Right kidney (tissue), 1 donor: ENCODE measurements at regions not wholly inside any gene's neighbourhood (a gene's known extent, or its start where the extent isn't known, plus 50 kb on each side); places are given as distances from the start of the nearest gene placed in this dataset.
"Not testable (repeated sequence)": the region's sequence is repeated elsewhere in the genome, so short reads cannot be mapped to it uniquely, and the experiment has no call there.

Experiments
- DNase-seq: peaks from one replicate; pipeline ENCODE4 v3.0.0-alpha.2; 2016

DNA sequence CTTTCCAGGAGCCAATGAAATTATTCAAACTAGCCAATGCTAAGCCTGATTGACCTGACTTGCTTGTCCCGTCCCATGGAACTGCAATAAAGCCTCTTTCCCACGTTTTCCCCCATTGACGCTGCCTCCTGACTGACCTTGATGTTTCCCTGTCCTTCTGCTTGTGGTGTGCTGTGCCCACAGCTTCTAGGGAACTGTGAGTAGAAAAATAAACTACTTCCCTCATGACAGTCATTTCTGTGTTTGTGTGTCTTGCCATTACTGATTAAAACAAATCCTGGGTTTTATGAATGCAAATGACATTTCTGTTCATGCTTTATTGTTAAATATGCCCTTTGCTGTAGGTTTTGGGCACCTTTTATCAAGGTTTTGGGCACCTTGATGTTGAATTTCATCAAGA lies 91.3 kb upstream of the ABI1 start:
- no peak for DNase-seq

GRCh38 chr10:26951650-26952049 lies 90.9 kb upstream of the ABI1 start:
- DNase-seq, result no peak

GRCh38 chr10:26950934-26951333 lies 90.2 kb upstream of the ABI1 start:
- no peak for DNase-seq

GRCh38 chr10:26946102-26946811 lies 85.5 kb upstream of the ABI1 start:
- peak; percentile 26 for DNase-seq

DNA sequence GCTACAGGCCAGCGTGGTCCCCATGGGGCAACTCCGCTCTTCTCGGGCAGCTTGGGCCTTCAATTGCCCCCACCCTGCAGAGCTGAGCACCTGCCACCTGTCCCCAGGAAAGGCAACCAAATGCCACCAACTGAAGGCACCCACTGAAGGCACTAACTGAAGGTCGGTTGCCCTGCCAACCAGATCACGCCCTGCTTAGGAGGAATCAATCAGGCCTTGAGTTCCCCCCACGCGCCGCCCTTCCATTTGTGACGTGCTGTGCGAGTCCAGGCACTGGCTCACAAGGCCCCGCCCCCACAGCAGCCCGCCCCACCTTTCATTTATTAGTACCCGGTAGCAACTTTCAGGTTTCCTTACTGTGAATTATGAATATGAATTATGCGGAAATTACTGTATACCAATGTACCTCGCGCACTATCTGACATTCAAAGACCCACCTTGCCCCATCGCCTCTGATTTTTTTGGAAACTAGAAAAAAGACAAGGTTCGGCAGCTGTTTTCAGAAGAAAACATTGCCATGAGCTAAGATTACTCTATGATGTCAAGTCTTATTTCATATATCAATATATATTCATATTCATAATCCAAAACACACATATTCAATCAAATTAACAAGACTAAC lies 83.6 kb upstream of the ABI1 start:
- no peak for DNase-seq

DNA sequence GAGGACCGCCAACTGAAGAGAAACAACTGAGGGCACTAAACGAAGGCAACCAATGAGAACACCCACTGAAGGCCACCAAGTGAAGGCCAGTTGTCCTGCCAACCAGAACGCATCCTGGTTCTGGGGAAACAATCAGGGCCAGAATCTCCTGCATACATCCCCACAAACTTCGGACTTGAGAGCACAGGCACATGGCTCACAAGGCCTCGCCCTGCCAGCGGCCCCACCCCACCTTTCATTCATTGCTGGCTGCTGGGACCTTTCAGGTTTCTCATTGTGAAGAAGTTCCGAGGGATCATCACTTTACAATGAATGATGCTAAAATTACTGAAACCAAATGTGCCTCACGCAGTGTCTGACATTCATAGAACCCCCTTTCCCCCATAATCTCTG lies 79.2 kb upstream of the ABI1 start:
- DNase-seq, result no peak

DNA sequence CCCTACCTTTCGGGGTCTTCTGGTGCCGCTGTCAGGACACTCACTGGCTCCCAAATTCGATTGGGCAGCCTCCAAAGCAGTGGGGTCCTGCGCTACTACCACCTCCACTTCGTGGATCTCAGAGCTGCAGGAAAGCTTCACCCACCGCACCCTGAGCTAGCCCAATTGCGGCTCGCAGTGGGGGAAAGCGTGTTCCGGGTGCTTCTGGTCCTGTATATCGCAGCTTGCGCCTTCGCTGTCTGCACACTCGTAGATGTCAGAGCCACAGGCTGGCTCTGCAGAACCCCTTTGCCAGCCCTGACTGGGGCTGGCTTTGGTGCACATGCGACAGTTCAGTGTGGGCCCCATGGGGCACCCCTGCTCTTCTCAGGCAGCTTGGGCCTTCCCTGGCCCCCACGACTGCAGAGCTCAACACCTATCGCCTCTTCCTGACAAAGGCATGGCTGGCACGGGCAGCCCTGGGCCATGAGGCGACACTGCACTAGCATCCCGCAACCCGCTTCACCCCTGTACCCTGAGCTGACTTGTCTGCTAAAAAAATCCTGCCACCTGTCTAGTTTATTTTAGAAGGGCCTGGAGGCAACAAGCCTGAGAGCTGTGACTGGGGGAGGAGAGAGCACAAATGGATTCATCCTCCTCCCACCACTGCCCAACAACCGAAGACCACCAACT lies 78.7 kb upstream of the ABI1 start:
- no peak for DNase-seq

DNA sequence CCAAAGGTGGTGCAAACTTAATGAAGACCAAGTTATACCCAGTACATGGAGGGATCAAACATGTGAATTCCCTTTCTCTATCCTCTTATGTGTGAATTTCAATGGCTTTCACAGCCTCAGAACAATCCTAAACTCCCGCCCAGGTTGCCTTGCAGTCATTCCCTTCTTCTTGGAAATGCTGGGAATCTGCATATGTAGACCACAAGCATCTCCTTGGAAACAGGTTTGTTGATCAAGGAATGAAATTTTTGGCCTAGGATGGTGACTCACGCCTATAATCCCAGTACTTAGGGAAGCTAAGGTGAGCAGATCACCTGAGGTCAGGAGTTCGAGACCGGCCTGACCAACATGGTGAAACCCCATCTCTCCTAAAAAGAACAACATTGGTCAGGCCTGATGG lies 77.8 kb upstream of the ABI1 start:
- DNase-seq, result no peak

GRCh38 chr10:26937371-26937770 lies 76.6 kb upstream of the ABI1 start:
- DNase-seq, result no peak

- not testable (repeated sequence) for DNase-seq
Measured at GRCh38 chr10:26934190-26934589, 73.4 kb upstream of the ABI1 start.

- no peak for DNase-seq
Measured at GRCh38 chr10:26932576-26932975, 71.8 kb upstream of the ABI1 start.

GRCh38 chr10:26931223-26931622 lies 70.5 kb upstream of the ABI1 start:
- no peak for DNase-seq

DNA sequence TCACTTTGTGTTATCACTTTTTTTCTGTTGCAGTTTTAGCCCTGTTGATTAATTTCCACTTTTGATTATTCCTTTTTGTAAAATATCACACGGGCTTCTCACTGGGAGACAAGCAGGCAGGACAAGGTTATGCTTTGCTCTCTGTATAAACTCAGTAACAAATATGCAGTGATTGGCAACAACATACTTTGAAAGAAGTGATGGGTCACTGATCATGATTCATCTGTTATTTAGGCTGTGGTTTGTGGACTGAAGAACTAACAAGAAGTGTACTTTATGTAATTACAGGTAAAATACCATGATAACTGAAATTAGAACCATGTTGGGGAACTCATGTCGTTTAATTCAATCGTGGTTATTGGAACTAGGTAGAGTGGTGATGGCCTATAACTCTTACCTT lies 62.1 kb upstream of the ABI1 start:
- DNase-seq, result not testable (repeated sequence)

GRCh38 chr10:26919156-26919860 lies 58.5 kb upstream of the ABI1 start:
- not testable (repeated sequence) for DNase-seq

DNA sequence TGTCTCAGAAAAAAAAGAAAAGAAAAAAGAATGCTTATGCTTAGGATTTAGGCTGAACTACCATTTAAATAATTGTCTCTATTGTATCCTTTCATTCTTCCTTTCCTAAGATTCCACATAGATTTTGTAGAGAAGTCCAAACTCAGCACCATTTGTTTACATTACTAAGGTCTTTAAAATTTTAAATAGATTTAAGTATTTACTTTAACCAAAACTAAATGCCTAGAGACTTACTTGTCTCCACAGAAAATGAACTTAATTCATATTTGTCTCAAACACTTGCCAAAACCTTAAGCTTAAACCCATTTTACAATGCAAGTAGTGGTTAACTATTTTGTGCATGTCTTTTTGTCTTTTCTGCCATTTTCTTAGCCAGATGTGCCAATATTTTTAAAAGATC lies 54.1 kb upstream of the ABI1 start:
- no peak for DNase-seq

GRCh38 chr10:26911811-26912461 lies 51.2 kb upstream of the ABI1 start:
- DNase-seq, result no peak
